ENCODE measurements at regions not wholly inside any gene's neighbourhood (a gene's known extent, or its start where the extent isn't known, plus 50 kb on each side); places are given as distances from the start of the nearest gene placed in this dataset.
A peak's percentile ranks its signal among the peaks of the same experiment; 100 is the strongest.

DNA sequence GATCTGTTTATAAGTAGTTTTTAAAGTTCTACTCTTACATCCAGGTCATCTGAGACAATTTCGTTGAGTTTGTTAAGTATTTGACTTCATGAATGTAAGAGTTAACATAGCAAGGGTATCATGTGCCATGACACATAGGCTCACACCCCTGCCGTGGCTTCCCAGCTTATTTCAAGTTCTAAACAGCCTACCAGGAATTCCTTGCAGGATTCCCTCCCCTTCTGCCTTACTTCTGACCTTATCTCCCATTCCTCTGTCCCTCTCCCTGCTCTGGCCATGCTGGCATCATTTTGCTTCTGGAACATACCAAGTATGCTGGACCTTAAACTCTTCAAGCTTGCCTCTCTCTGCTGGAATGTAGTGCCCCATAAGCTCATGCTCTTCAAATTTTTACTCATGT lies 369.9 kb upstream of the PCDH7 start:
- no peak for DNase-seq

DNA sequence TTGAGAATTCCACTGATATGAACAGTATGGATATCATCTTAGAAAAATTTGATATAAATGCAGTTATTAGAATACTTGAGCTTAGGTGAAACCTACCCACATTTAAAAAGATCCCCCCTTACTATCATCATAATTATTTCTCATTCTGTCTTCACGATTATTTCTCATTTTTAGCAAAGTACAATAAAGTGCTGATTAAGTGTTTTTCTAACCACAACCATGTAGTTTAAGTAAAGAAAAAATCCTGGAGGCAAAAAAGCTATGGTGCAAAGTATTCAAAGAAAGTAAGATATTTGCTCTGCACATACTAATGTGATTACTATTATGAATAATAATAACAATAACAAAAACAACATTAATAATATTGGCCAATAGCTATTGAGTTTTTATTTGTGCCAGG lies 365.6 kb upstream of the PCDH7 start:
- no peak for DNase-seq

DNA sequence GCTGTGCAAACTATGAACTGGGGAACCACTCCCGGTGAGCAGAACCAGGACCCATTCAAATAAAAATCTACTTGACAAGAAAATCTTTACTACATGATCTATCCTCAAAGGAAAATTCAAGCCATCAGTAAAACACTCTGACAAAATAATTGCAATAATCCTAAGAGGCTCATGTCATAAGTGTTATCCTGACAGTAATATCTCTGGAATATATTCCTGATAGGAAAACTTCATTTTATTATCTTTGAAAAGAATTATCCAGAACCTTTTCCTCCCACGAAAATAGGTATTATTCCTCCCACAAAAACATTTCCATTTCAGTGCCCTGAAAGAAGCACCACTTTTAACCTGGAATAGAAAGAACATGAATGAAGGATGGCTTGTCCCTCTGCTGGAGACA lies 357.7 kb upstream of the PCDH7 start:
- DNase-seq = no peak

DNA sequence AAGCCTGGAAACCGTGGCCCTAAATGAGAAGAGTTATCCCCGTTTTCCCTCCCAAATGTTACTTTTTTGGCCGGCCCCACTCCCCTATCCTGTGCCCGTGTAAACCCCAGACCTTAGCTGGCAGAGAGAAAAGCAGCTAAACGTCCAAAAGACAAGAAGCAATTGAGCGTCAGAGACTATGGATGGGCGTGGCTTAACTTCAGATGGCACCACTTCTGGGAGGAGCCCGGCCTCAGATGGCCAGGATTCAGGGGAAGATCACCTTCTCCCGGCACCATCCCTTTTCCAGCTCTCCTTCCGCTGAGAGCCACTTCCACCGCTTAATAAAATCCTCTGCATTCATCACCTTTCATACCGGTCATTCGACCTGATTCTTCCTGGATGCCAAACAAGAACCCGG lies 350.1 kb upstream of the PCDH7 start:
- no peak for DNase-seq

DNA sequence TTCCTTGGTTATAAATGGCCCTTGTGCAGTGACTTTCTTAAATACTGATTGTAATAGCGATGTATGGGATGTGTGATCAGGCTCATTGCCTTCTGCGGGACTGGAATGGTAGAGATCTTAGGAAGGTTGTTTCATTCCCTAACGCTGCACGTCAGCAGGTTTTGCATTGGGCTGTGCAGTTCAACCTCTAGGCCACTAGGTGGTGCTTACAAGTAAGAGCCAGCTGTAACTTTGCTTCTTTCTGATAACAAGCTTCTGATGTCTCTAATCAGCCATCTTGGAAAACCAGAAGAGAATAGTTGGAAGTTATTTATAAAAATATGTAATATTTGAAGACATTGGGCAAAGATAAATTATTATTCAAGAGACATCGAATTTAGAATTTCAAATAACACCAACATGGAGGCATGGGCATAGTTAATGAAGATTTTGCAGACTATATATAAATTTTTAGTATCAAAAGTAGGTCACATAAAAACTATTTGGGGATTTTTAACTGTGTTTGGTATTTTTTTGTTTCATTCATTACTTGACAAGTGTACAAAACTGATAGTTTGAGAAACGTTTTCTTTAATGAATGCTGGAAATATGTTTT lies 339.7 kb upstream of the PCDH7 start:
- peak; percentile 15 for DNase-seq

DNA sequence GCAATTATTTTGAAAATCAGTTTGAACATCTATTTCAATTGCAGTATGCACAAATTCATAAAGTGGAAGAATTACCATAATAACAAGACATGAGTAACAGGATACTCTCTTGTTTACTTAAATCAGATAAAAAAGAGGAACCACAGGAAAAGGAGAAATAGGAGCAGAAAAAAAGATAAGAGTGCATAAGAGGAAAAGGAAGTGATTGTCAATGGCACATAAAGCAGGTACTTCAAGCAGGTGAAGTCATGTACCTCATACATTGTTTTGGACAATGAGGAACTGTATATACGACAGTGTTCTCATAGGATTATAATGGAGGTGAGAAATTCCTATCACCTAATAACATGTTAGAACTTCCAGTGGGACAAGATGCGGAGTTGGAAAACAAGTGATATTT lies 334.5 kb upstream of the PCDH7 start:
- DNase-seq = no peak

DNA sequence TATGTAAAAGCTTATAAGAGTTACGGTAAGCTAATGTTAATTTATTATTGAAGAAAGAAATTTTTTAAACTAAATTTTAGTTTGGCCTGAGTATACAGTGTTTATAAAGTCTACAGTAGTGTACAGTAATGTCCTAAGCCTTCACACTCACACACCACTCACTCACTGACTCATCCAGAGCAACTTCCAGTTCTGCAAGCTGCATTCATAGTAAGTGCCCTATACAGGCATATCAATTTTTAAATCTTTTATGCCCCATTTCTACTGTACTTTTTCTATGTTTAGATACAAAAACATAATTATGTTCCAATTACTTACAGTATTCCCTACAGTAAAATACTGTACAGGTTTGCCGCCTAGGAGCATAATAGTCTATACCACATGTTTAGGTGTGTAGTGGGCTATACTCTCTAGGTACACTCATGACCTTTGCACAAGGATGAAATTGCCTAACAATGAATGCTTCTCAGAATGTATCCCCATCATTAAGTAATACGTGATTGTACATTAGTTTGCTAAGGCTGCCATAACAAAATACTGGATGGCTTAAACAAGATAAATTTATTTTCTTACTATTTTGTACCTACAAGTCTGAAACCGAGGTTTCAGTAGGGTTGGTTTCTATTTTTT lies 333.8 kb upstream of the PCDH7 start:
- DNase-seq = no peak

DNA sequence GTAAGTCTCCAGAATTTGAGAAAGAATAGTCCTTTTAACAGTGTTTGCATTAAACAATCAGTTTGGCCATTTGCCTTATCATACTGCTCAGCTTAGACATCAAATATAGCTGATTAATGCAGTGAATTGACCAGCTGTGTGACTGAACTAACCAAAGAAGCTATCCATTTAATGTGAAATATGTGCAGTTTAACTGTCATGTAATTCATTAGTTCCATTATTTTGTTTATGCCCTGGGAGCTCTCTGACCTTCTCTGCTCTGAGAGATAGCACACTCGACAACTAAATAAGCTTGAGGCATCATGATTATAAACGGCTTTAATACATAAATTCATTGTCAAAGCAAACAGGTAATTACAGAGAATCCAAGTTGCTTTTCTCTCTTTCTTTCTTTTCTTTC lies 324.3 kb upstream of the PCDH7 start:
- DNase-seq = no peak

DNA sequence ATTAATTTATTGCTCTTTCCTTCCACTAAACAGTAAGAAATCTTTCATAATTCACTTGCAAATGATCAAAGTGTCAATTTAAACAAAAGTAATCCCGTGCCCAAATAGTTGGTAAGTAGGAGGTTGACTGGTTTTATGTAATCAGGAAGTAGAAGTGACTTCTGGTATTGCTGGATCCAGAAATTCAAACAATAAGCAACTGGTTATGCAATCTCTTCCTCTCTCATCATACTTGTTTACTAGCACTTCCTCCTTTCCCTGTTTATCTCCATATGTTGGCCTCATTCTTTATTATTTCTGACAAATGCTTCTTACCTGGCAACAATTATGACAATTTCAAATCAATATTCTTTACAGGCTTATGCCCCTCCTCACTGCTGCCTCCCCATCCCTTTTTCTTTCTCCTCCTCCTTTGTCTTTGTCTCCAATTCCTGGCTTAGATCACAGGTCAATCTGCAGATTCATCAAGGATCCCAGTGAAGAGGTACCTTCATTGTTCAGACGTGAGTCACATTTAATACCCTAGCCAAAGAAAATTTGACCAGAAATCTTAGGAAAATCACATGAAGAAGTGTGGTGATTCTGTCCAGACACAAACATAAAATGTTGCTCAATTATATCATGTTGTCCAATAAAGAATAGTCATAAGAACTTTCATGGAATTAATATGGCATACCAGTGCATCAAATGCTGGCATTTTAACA lies 323.2 kb upstream of the PCDH7 start:
- DNase-seq = no peak

DNA sequence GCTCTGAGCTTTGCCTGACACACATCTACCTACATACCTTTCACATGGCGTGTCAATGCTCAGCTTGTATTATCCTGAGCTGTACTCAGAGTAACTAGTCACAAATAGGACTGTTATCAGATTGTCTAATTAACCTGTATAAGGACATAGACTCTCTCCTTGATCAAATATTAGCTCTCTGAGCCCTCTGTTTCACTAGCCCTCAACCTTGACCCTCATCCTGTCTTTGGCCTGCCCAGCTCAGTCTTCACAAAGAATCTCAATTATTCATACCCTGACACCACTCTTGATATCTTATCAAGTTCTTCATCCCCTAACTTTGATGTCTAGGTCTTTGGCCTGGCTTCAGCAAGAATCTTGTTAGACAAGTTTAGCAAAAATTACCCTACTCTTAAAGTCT lies 320.7 kb upstream of the PCDH7 start:
- DNase-seq = no peak

DNA sequence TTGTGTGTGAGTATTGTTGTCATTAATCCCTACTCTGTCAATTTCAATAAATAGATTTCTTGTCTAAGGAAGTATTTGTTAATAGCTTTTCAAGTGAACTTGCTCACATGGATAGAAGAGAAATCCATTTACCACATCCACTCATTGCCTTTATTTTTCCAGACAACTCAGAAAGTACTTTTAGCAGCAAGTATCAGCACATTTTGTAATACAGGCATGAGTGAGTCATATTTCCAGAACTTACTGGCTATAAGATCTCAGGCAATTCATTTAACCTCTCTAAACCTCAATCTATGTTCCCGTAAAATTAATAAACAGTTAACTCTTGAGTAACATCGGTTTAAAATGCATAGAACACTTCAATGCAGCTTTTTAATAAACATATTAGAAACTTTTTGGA lies 317.9 kb upstream of the PCDH7 start:
- DNase-seq = no peak

DNA sequence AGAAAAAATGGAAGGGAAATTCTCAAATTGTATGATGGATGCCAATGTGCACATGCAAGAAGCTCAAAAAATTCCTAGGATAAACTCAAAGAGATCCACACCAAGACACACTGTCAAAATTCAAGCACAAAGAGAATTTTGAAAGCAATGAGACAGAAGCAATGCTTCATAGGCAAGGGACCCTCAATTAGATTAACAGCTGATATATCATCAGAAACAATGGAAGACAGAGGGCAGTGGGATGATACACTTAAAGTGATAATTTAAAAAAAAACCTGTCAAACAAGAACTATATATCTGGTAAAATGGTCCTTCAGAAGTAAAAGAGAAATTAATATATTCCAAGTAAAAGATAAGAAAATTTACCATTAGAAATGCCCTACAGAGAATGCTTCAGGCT lies 306.3 kb upstream of the PCDH7 start:
- no peak for DNase-seq

DNA sequence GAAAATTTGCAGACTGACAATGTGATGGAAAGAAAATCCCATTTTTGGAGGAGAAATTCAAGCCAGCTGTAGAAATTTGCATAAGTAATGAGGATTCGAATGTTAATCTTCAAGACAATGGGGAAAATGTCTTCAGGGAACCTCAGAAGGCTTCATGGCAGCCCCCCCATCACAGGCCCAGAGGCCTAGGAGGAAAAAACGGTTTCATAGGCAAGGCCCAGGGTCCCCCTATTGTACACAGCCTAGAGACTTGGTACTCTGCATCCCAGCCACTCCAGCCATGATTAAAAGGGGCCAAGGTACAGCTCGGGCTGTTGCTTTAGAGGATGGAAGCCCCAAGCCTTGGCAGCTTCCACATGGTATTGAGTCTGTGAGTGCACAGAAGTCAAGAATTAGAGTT lies 303.6 kb upstream of the PCDH7 start:
- DNase-seq = no peak

DNA sequence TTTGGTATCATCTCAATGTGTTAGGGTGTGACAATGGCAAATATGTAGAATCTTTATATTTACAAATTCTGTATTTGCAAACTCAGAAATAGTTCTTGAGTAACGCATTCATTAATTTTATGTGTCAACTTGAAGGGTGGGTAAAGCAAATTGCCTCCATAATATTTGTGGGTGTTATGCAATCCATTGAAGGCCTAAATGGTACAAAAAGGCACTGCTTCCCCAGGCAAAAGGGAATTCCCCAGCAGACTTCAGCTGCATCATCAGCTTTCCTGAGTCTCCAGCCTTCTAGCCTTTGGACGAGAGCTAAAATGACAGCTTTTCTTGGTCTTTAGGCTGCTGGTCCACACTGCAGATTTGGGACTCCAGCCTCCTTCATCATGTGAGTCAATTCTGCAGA lies 292.2 kb upstream of the PCDH7 start:
- no peak for DNase-seq

DNA sequence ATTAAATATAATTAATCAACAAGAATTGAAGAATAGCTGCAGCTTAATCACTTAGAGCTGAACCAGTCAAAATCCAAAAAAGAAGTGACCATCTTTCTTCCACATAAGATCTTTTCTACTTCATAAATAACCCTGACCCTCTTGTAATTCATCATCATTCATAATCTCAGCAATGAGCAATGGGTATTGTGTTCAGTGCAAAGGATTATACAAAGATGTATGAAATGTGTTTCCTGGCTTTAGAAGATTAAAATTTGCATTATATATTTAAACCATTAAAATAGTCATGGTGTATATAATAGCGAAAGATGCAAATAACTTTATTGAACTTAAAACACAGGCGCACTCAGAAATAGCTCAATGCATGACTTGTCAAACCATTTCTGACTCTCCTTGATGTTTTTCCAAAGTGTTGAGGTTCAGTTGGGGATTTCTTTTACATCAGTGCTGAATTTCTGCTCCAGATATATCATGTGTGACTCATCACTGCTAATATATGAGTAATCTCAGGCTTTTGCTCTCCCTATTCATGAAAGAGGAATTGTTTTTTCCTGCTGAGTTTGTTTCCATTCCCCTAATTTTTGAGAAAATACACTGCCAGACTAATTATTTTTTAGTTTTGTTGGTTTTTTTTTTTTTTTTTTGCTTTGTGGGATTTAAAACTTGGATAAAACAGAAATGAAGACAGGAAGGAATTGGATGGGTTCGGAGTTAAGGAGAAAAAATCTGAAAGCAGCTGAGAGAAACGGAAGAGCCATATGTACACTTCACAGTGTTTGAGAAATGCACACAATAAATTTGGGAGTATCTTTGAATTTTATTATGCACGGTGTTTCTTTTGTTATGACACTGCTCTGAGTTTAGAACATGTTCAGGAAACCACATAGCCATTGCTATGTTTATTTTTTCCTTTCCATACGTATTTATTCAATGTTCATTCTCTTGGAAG lies 290.1 kb upstream of the PCDH7 start:
- no peak for DNase-seq

DNA sequence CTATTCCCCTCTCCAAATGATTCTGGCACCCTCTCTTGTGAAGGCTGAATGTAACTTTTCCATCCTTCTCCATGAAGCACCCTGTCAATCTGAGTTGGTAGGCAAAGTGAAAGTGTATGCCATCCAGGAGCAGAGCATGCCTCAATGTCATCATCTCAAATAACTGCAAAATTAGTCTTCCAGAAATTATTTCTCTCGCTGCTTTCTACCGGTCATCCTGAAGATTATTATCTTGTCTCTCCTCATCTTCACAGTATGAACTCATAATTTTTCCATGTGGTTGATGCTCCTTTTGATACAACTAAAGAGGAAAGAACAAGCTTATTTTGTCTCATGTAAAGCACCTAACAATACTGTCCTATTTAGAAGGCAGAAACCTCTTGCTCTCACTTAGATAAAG lies 285.5 kb upstream of the PCDH7 start:
- DNase-seq = no peak

DNA sequence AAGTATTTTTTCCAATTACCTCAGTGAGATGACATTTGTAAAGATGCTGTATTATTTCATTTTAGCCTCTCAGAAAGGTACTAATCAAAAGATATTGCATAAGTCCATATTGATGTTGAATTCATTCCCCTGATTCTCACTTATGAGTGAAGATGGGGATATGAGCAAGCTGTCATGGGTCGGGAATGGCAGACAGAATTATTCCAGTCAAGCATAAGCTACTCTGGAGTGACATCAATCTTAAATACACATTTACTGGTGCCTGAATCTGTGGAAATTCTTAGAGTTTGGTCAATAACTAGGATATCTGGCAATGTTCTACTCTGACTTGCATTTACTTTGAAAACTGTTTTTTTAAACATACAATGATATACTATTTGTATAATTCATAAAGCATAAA lies 283.8 kb upstream of the PCDH7 start:
- no peak for DNase-seq

DNA sequence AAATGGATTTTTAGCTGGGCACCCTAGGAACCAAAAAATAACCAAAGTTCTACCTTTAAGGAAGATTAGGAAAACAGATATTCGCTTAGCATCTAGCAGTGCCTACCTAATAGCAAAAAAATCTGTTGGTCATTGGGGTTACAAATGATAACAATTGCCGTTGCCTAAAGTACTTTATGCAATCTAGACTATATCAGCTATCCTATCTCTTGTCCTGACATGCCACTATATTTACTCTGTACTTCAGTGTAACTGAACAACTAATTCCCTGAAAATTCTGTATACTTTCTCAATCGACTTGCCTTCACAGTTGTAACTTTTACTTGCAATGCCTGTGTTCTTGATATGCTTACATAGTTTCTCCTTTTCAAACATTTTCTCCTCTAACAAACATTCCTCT lies 282.9 kb upstream of the PCDH7 start:
- no peak for DNase-seq

DNA sequence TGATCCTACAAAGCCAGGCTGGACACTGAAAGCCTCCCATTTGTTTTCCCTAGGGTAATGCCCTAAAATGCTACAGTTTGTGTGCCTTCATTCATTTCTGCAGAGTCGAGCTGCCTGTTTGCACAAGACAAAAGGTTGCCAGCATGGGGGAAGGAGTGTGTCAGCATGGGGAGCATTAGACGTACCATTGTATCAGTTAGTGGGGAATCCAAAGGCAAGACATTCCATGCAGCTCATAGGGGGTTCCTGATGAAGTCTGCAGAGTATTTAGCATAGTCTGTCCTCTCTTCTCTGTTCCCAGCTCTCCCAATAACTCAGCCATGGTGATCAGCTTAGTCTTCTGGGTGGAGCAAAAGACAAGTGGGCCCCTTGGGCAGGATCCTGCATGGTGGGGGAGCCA lies 276.9 kb upstream of the PCDH7 start:
- no peak for DNase-seq

DNA sequence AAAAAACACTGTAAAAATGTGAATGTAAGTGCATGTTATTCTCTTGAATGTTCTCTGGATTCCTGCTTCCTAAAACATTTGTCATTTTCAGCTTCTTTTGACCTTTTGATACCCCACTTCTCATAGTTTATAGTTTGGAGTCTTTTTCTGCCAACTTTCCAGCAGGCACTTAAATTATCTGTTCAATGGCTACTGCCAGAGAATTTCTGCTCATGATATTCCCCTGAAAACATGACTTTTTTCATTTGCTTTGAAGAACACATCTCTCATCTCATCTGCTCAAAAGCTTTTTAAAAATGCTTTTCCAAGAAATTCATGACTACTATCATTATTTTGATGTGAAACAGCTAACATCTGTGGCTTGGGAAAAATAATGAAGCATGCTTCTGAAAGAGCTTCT lies 269.7 kb upstream of the PCDH7 start:
- DNase-seq = no peak

DNA sequence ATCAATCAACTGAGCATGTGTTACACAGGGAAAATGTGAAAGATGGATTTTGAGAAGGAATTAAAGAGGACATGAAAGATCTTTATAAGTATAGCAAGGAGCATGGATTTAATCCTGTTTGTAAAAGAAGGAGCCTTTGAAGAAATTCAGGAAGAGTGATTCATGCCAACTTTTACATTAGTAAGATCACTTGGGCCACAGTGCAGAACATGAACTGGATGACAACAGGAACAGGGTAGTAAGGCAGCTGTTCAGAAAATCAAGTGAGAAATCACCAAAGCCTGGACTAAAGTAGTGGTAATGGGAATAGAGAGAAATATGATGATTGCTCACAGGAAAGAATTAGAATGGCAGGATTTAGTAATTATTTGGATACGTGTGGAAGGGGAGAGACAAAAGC lies 265.7 kb upstream of the PCDH7 start:
- no peak for DNase-seq

DNA sequence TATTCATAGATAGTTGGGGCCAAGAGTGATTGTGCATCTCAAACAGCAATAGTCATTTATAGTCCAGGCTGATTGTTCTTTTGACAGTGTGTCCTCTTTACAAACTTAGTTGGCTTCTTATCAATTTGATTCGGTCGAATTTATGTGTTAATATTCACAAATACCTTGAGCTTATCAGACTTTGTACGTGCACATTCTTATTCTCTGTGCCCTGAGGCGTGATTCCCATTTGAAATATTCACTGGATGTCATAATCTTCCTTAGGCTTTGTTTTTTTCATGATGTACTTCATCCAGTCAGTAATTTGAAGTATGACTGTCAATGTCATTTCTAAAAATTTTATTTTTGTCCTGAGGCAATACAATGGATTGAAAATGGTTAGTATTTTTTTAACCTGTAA lies 263.5 kb upstream of the PCDH7 start:
- no peak for DNase-seq

DNA sequence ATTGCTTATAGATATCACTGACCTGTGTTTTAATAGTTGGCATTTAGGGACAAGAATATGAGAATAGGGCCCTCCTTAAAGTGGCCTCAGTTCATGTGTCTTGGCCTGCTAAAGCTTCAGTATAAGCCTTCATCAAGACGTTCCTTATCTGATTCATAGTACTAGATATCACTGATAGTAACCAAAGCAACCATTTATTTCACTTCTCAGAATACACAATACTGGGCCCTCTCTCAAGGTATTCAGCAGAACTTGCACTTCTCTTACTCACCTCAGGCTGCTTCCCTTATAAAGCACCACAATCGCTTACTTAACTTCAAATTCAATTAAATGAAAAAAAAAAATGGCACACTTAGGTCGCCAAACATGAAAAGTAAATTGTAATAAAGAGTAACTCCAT lies 259.4 kb upstream of the PCDH7 start:
- DNase-seq = no peak

DNA sequence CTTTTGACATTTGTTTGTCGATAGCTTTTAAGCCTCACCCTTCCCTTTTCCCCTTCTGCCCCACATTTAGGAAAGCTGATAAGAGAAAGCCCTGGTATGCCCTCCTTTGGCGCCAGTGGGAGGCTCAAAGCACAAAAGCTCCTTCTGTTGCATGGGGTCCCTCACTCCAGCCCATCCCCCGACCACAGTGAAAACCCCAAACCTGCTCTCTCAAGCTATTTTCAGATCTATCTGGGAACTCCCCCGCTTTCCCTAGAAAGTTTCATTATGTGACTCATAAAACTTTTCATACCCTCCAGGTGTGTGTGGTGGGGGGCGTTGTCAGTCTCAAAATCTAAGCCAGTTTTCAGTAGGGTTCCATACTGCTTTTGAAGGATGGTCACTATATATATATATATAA lies 259.0 kb upstream of the PCDH7 start:
- no peak for DNase-seq
